ENCODE measurements at regions not wholly inside any gene's neighbourhood (a gene's known extent, or its start where the extent isn't known, plus 50 kb on each side); places are given as distances from the start of the nearest gene placed in this dataset.

DNA sequence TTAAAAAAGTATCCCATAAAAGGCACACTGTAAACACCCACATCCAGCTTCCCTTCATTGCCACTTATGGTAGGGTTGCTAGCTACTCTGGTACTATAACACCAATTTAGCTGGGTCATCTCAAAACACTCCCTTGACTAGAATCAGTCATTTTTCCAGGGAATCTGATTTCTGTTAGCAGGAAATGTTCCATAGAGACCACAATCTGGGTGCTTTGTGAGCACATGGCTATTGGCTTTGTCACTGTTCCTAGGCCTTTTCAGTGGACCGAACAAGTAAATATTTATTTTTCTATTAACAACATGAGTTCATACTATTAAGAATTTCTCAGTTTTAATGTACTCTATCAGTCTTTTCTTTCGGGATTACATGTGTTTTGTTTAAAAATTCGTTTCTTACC is 404.7 kb upstream of the GNPDA2 start:
- no peak for TF ChIP-seq ZSCAN9 (CRISPR knock-in tag; IDR thresholded peaks at IDR 0.05; ENCODE audit: borderline replicate concordance)
- TF ChIP-seq, protein P1, sequence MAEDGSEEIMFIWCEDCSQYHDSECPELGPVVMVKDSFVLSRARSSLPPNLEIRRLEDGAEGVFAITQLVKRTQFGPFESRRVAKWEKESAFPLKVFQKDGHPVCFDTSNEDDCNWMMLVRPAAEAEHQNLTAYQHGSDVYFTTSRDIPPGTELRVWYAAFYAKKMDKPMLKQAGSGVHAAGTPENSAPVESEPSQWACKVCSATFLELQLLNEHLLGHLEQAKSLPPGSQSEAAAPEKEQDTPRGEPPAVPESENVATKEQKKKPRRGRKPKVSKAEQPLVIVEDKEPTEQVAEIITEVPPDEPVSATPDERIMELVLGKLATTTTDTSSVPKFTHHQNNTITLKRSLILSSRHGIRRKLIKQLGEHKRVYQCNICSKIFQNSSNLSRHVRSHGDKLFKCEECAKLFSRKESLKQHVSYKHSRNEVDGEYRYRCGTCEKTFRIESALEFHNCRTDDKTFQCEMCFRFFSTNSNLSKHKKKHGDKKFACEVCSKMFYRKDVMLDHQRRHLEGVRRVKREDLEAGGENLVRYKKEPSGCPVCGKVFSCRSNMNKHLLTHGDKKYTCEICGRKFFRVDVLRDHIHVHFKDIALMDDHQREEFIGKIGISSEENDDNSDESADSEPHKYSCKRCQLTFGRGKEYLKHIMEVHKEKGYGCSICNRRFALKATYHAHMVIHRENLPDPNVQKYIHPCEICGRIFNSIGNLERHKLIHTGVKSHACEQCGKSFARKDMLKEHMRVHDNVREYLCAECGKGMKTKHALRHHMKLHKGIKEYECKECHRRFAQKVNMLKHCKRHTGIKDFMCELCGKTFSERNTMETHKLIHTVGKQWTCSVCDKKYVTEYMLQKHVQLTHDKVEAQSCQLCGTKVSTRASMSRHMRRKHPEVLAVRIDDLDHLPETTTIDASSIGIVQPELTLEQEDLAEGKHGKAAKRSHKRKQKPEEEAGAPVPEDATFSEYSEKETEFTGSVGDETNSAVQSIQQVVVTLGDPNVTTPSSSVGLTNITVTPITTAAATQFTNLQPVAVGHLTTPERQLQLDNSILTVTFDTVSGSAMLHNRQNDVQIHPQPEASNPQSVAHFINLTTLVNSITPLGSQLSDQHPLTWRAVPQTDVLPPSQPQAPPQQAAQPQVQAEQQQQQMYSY (CRISPR knock-in tag; IDR thresholded peaks at IDR 0.05) = no peak
- no peak for TF ChIP-seq ZFX (CRISPR knock-in tag; IDR thresholded peaks at IDR 0.05; ENCODE audit: low read depth)
- TF ChIP-seq SP2 (CRISPR knock-in tag; IDR thresholded peaks at IDR 0.05) = no peak
- TF ChIP-seq, protein P2, sequence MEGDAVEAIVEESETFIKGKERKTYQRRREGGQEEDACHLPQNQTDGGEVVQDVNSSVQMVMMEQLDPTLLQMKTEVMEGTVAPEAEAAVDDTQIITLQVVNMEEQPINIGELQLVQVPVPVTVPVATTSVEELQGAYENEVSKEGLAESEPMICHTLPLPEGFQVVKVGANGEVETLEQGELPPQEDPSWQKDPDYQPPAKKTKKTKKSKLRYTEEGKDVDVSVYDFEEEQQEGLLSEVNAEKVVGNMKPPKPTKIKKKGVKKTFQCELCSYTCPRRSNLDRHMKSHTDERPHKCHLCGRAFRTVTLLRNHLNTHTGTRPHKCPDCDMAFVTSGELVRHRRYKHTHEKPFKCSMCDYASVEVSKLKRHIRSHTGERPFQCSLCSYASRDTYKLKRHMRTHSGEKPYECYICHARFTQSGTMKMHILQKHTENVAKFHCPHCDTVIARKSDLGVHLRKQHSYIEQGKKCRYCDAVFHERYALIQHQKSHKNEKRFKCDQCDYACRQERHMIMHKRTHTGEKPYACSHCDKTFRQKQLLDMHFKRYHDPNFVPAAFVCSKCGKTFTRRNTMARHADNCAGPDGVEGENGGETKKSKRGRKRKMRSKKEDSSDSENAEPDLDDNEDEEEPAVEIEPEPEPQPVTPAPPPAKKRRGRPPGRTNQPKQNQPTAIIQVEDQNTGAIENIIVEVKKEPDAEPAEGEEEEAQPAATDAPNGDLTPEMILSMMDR (CRISPR knock-in tag; IDR thresholded peaks at IDR 0.05) = no peak
- TF ChIP-seq RELA (CRISPR knock-in tag; IDR thresholded peaks at IDR 0.05) = no peak
- TF ChIP-seq KDM4B (CRISPR knock-in tag; IDR thresholded peaks at IDR 0.05) = no peak
- no peak for TF ChIP-seq CREB1 (IDR thresholded peaks at IDR 0.05)
- no peak for TF ChIP-seq CREB1 (CRISPR knock-in tag; IDR thresholded peaks at IDR 0.05)
- no peak for TF ChIP-seq ZFP90 (CRISPR knock-in tag; IDR thresholded peaks at IDR 0.05; ENCODE audit: borderline replicate concordance)
- TF ChIP-seq, protein P3, sequence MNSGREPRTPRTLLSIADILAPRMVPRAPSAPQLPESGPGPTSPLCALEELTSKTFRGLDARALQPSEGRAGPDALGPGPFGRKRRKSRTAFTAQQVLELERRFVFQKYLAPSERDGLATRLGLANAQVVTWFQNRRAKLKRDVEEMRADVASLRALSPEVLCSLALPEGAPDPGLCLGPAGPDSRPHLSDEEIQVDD (CRISPR knock-in tag; IDR thresholded peaks at IDR 0.05; ENCODE audit: borderline replicate concordance) = no peak
- TF ChIP-seq SAFB2 (CRISPR knock-in tag; IDR thresholded peaks at IDR 0.05; ENCODE audit: borderline replicate concordance, low read depth) = no peak
- no peak for TF ChIP-seq EZH2 (conservative IDR thresholded peaks at IDR 0.05; ENCODE audit: low read depth, low read length)

Measured in HepG2 (cell line).